Mesothelial cell of epicardium (in vitro differentiated cells): ENCODE measurements at regions not wholly inside any gene's neighbourhood (a gene's known extent, or its start where the extent isn't known, plus 50 kb on each side); places are given as distances from the start of the nearest gene placed in this dataset.

Experiments
- DNase-seq, 2 experiments: peaks; one replicate each; pipeline ENCODE4 v3.0.0; 2021; ENCODE audit warnings: low spot score in 2 of 2; ENCODE audit not compliant: unreplicated experiment in 2 of 2
- H3K27ac Mint-ChIP-seq: 2 replicates; pipeline ENCODE4 v1.8.0; 2021; ENCODE audit warnings: mixed read lengths
- H3K27me3 Mint-ChIP-seq: 2 replicates; pipeline ENCODE4 v1.8.0; 2021; ENCODE audit warnings: low read depth, mixed read lengths
- H3K36me3 Mint-ChIP-seq: 2 replicates; pipeline ENCODE4 v1.8.0; 2021; ENCODE audit warnings: mixed read lengths
- H3K4me1 Mint-ChIP-seq: 2 replicates; pipeline ENCODE4 v1.8.0; 2021; ENCODE audit warnings: mixed read lengths
- H3K4me3 Mint-ChIP-seq: 2 replicates; pipeline ENCODE4 v1.8.0; 2021; ENCODE audit warnings: mild to moderate bottlenecking, moderate library complexity, mixed read lengths
- H3K9me3 Mint-ChIP-seq: 2 replicates; pipeline ENCODE4 v1.8.0; 2021; ENCODE audit warnings: mixed read lengths
- CTCF ChIP-seq: fragments of 200-600 bp; sonication (generic); IDR thresholded peaks from one replicate; pipeline ENCODE4 v1.5.0; 2021; ENCODE audit warnings: antibody characterized with exemption; ENCODE audit not compliant: unreplicated experiment

- H3K4me1 Mint-ChIP-seq, result peaks cover 4% of the 10 kb centered on the region
- TF ChIP-seq CTCF, result no peak
- peaks cover 11% of the 10 kb centered on the region for H3K9me3 Mint-ChIP-seq
- DNase-seq, result no peak
- H3K4me3 Mint-ChIP-seq, result no peak overlapping the region
- no peaks in the 10 kb centered on the region for H3K36me3 Mint-ChIP-seq
- no peaks in the 10 kb centered on the region for H3K27me3 Mint-ChIP-seq
- H3K27ac Mint-ChIP-seq, result no peak overlapping the region
Observed at GRCh38 chr18:25875551-25876240, 214.7 kb downstream of the SS18 start.

GRCh38 chr18:25873833-25874232 is 216.6 kb downstream of the SS18 start:
- DNase-seq, result no peak
- Mint-ChIP-seq H3K4me1 (peaks cover 4% of the 10 kb centered on the region), H3K27me3 (peaks cover 2% of the 10 kb centered on the region), H3K9me3 (peaks cover 11% of the 10 kb centered on the region), H3K4me3 (no peak overlapping the region), H3K36me3 (no peaks in the 10 kb centered on the region), H3K27ac (no peak overlapping the region)
- no peak for TF ChIP-seq CTCF

GRCh38 chr18:25866331-25866730 is 224.1 kb downstream of the SS18 start:
- DNase-seq, result no peak
- peaks cover 12% of the 10 kb centered on the region for H3K4me1 Mint-ChIP-seq
- no peaks in the 10 kb centered on the region for H3K9me3 Mint-ChIP-seq
- H3K4me3 Mint-ChIP-seq, result no peak overlapping the region
- no peak overlapping the region for H3K27ac Mint-ChIP-seq
- TF ChIP-seq CTCF, result no peak
- H3K36me3 Mint-ChIP-seq, result no peaks in the 10 kb centered on the region
- H3K27me3 Mint-ChIP-seq, result peaks cover 2% of the 10 kb centered on the region

- Mint-ChIP-seq H3K27ac (no peak overlapping the region), H3K4me3 (no peak overlapping the region), H3K4me1 (peaks cover 12% of the 10 kb centered on the region), H3K9me3 (no peaks in the 10 kb centered on the region), H3K27me3 (no peaks in the 10 kb centered on the region), H3K36me3 (no peaks in the 10 kb centered on the region)
- DNase-seq, result no peak
- TF ChIP-seq CTCF, result no peak
Observed at GRCh38 chr18:25862881-25863600, 227.4 kb downstream of the SS18 start.

GRCh38 chr18:25853691-25854433 is 236.6 kb downstream of the SS18 start:
- Mint-ChIP-seq H3K36me3 (no peaks in the 10 kb centered on the region), H3K4me1 (peaks cover 5% of the 10 kb centered on the region), H3K4me3 (no peak overlapping the region), H3K9me3 (peaks cover 4% of the 10 kb centered on the region), H3K27me3 (no peaks in the 10 kb centered on the region), H3K27ac (no peak overlapping the region)
- no peak for TF ChIP-seq CTCF
- DNase-seq, result no peak
